ES-I3 (cell line): ENCODE measurements at regions not wholly inside any gene's neighbourhood (a gene's known extent, or its start where the extent isn't known, plus 50 kb on each side); places are given as distances from the start of the nearest gene placed in this dataset.
"Not testable (repeated sequence)": the region's sequence is repeated elsewhere in the genome, so short reads cannot be mapped to it uniquely, and the experiment has no call there.

ENCODE experiments used
- H3K36me3 ChIP-seq: 2 replicates; pipeline ENCODE4 v1.6.1; 2013; ENCODE audit warnings: mild to moderate bottlenecking, low read length, control low read depth, moderate library complexity; ENCODE audit not compliant: insufficient read depth
- H3K4me1 ChIP-seq: 2 replicates; pipeline ENCODE4 v1.6.1; 2013; ENCODE audit warnings: mild to moderate bottlenecking, control low read depth, low read length; ENCODE audit not compliant: insufficient read depth
- H3K9ac ChIP-seq: 2 replicates; pipeline ENCODE4 v1.6.1; 2013; ENCODE audit warnings: low read depth, mild to moderate bottlenecking, low read length, moderate library complexity
- H3K9me3 ChIP-seq: 2 replicates; pipeline ENCODE4 v1.6.1; 2013; ENCODE audit warnings: mild to moderate bottlenecking, low read length, moderate library complexity; ENCODE audit not compliant: control insufficient read depth, insufficient read depth

DNA sequence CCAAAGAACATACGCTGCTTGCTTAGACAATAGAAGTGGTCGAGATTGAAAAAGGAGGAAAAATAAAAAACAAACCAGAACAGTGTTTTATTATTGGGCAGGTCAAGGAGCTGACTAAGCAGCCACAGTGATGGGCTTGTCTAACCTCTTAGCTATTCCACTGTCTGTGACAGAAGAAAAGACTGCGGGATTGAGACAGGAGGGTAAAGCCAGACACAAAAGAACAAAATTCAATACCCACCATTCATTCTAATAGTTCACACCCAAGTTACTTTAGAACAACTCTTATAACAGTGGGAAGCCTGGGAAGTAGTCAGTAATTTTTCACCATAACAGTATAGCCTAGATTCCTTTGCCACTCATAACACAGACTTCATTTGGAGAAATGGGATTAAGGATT, 435.4 kb downstream of the MFSD1 start:
- H3K4me1 ChIP-seq, result no peaks in the 10 kb centered on the region
- H3K36me3 ChIP-seq, result no peaks in the 10 kb centered on the region
- no peaks in the 10 kb centered on the region for H3K9me3 ChIP-seq
- H3K9ac ChIP-seq, result no peak overlapping the region

- no peaks in the 10 kb centered on the region for H3K4me1 ChIP-seq
- no peaks in the 10 kb centered on the region for H3K36me3 ChIP-seq
- no peak overlapping the region for H3K9ac ChIP-seq
- no peaks in the 10 kb centered on the region for H3K9me3 ChIP-seq
Observed at GRCh38 chr3:159238646-159239045, 436.8 kb downstream of the MFSD1 start.

GRCh38 chr3:159239059-159239458, 437.2 kb downstream of the MFSD1 start:
- no peak overlapping the region for H3K9ac ChIP-seq
- no peaks in the 10 kb centered on the region for H3K4me1 ChIP-seq
- H3K9me3 ChIP-seq, result no peaks in the 10 kb centered on the region
- H3K36me3 ChIP-seq, result no peaks in the 10 kb centered on the region

DNA sequence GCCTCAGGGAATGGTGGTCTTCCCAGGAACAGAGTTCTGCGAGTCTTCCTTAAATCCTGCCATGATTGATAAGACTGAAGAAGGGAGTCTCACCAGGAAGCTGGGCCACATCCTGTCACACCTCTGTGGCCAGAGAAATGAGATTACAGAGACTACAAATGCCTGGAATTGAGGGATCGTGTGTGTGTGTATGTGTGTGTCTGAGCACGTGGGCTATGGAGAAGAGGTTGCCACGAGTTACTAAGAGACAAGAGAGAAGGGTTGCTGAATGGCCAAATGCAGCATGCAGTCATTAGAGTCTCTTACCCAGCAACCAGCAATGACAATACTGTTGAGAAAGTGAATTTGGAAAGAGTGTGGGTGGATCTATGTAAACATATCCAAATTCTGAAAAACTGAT, 443.1 kb downstream of the MFSD1 start:
- Histone ChIP-seq H3K4me1 (no peaks in the 10 kb centered on the region), H3K9me3 (no peaks in the 10 kb centered on the region), H3K36me3 (no peaks in the 10 kb centered on the region), H3K9ac (no peak overlapping the region)

DNA sequence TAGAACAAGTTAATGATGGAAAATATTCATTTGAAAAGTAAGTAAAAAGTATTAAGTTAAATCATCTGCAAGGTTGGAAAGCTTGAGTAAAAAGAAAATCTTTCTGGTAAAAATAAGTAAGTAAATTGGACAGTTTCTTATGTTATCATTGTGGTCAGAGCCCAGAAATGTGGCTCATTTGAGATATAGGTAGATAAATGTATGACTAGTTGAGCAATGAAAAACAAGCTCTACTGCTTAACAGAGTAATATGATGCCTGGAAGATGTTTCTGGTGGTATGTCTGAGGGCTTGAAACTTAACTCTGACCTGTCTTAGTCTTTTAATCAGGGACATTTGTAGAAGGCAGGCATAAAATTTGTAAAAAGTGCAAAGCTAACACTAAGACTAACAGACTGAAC, 444.0 kb downstream of the MFSD1 start:
- no peaks in the 10 kb centered on the region for H3K4me1 ChIP-seq
- H3K36me3 ChIP-seq, result no peaks in the 10 kb centered on the region
- H3K9ac ChIP-seq, result no peak overlapping the region
- no peaks in the 10 kb centered on the region for H3K9me3 ChIP-seq

DNA sequence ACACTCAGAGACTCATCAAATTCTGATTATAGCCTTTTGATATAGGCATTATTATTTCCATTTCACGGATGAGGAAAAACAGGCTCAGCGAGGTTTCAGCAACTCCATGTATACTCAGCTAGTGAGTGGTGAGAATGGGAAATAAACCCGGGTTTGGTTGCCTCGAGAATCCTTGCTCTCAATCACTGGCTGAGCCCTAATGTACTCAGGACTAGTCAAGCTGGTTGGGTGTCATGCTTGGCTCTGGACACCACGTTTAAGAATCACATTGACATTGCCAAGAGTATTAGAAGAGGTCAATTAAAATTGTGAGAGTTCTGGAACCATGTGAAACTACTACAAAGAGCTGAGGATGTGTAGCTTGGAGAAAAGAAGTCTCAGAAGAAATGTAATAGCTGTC, 444.5 kb downstream of the MFSD1 start:
- Histone ChIP-seq H3K9ac (no peak overlapping the region), H3K36me3 (no peaks in the 10 kb centered on the region), H3K4me1 (no peaks in the 10 kb centered on the region)

GRCh38 chr3:159249472-159250174, 447.8 kb downstream of the MFSD1 start:
- Histone ChIP-seq H3K4me1 (no peaks in the 10 kb centered on the region), H3K9ac (no peak overlapping the region), H3K9me3 (no peaks in the 10 kb centered on the region), H3K36me3 (no peaks in the 10 kb centered on the region)

More for the DNA sequence above, 444.5 kb downstream of the MFSD1 start:
- no peaks in the 10 kb centered on the region for H3K9me3 ChIP-seq

DNA sequence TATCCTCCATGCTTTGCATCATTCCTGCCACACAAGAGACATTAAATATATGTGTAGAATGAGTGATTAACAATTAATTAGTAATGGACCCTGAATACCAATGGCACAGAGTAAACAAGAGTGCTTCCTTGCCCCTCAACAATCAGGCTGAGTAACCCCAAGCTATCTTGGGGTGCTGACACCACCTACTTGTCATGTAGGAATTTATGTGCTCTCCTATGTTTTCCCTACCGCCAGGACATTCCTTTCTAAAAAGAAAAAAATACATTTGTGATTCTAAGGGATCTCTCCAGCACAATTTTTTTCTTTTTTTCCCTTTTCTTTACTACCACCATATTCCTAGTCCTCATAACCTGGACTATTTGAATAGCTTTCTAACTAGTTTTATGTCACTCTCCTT, 449.1 kb downstream of the MFSD1 start:
- Histone ChIP-seq H3K4me1 (no peaks in the 10 kb centered on the region), H3K9ac (no peak overlapping the region), H3K36me3 (no peaks in the 10 kb centered on the region), H3K9me3 (no peaks in the 10 kb centered on the region)

- Histone ChIP-seq H3K9me3 (no peaks in the 10 kb centered on the region), H3K9ac (no peak overlapping the region), H3K4me1 (no peaks in the 10 kb centered on the region), H3K36me3 (no peaks in the 10 kb centered on the region)
Observed at GRCh38 chr3:159252274-159252673, 450.4 kb downstream of the MFSD1 start.

DNA sequence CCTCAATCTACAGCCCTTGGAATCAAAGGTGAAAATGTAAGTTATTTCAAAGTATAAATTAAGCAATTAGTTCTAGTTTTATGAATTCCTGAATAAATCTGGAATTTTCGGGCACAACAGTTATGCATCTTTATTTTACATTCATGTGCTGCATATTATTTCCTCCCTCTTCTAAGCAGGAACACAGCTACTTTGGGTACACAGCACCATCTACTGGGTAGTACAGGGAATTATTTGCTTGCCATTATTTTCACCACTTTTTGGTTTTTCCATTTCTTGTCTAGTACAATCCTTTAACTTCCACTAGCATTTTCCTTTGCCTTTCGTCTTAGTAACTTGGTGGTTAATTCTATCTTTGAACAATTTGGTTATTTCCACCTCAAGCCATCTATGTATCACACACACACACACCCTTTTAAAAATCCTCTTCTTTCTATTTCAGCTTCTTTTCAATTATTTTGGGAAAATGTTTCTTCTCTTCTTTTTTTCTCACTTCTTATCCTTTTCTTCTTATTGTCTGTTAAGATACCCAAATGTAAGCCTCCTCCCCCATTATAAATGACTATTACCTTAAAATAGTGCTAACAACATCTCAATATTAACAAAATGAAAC, 451.0 kb downstream of the MFSD1 start:
- H3K9ac ChIP-seq, result no peak overlapping the region
- H3K36me3 ChIP-seq, result no peaks in the 10 kb centered on the region
- no peaks in the 10 kb centered on the region for H3K4me1 ChIP-seq
- H3K9me3 ChIP-seq, result no peaks in the 10 kb centered on the region

GRCh38 chr3:159253860-159254259, 452.0 kb downstream of the MFSD1 start:
- Histone ChIP-seq H3K36me3 (no peaks in the 10 kb centered on the region), H3K4me1 (no peaks in the 10 kb centered on the region), H3K9me3 (no peaks in the 10 kb centered on the region), H3K9ac (no peak overlapping the region)

DNA sequence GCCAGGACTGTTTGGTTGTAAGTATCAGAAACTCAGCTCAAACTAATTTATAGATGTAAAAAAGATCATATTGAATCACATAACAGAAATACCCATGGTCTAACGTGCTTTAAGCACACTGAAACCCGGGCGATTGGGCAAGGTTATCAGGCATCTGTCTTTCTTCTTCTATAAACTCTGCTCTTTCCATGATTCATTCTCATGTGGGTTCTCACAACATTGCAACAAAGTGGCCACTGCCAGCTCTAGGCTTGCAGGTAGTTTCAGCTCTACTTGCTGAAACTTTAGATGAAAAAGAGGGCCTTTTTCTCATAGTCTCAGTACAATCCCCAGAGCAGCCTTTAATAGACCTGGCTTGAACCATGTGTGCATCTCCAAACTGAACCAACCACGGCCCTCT, 456.1 kb downstream of the MFSD1 start:
- no peaks in the 10 kb centered on the region for H3K4me1 ChIP-seq
- H3K9me3 ChIP-seq, result no peaks in the 10 kb centered on the region
- H3K9ac ChIP-seq, result no peak overlapping the region
- H3K36me3 ChIP-seq, result no peaks in the 10 kb centered on the region

- H3K4me1 ChIP-seq, result no peaks in the 10 kb centered on the region
- H3K9ac ChIP-seq, result no peak overlapping the region
- H3K36me3 ChIP-seq, result no peaks in the 10 kb centered on the region
- no peaks in the 10 kb centered on the region for H3K9me3 ChIP-seq
Observed at GRCh38 chr3:159258934-159259333, 457.1 kb downstream of the MFSD1 start.

DNA sequence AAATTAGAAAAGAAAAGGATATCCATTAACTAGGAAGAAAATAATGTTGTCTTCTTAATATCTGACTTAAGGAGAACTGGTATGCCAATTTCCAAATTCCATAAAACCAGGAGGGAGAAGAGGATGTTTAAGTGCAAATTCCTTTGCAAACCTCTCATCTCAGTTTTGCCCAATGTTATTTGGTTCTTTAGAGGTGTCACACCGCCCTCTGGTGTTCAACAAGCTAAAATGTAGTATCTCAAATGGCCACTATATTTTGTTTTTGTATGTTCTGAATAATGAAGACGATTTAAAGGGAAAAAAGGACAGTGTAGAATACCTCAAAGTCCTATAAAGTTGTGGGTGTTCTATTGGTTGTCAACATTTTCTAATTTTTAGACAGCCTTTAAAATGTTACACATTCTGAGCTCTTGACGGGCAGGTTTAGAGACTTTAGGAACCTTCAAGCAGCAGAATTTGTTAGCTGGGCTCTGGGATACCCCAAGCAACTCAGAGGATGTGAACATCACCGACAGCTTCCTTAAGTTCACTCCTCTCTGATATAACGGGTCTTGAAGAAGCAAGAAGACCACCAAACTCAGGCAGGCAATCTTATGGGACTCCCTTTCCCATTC, 458.3 kb downstream of the MFSD1 start:
- no peaks in the 10 kb centered on the region for H3K9me3 ChIP-seq
- H3K36me3 ChIP-seq, result no peaks in the 10 kb centered on the region
- H3K9ac ChIP-seq, result no peak overlapping the region
- no peaks in the 10 kb centered on the region for H3K4me1 ChIP-seq

DNA sequence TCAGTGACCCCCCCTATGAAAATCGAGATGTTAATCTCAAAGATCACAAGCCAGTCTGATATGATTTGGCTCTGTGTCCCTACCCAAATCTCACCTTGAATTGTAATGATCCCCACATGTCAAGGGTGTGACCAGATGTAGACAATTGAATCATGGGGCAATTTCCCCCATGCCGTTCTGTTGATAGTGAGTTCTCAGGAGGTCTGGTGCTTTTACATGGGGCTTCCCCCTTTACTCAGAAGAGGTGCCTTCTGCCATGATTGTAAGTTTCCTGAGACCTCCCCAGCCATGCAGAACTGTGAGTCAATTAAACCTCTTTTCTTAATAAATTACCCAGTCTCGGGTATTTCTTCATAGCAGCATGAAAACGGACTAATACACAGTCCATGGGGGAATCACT, 459.5 kb downstream of the MFSD1 start:
- not testable (repeated sequence) for H3K36me3 ChIP-seq

More for the DNA sequence above, 459.5 kb downstream of the MFSD1 start:
- not testable (repeated sequence) for H3K4me1 ChIP-seq, H3K9ac ChIP-seq, H3K9me3 ChIP-seq
